HL-60 (cell line): ENCODE measurements at regions not wholly inside any gene's neighbourhood (a gene's known extent, or its start where the extent isn't known, plus 50 kb on each side); places are given as distances from the start of the nearest gene placed in this dataset.

Experiments used
- GABPA ChIP-seq: IDR thresholded peaks from 2 replicates; pipeline ENCODE4 v1.6.1; 2012; ENCODE audit warnings: low read depth
- POLR2AphosphoS5 ChIP-seq: IDR thresholded peaks from 2 replicates; pipeline ENCODE4 v1.6.1; 2012; ENCODE audit warnings: low read depth
- TF ChIP-seq, protein P1 (sequence below): IDR thresholded peaks from one replicate; pipeline ENCODE4 v1.5.1; 2011; ENCODE audit warnings: low read length, control low read depth, inconsistent platforms; ENCODE audit not compliant: insufficient read depth
- TF ChIP-seq, protein P2 (sequence below): IDR thresholded peaks from 2 replicates; pipeline ENCODE4 v1.6.1; 2012; ENCODE audit warnings: low read depth; ENCODE audit not compliant: insufficient replicate concordance

GRCh38 chr4:104881136-104881886 lies 265.4 kb upstream of the TET2 start:
- TF ChIP-seq, protein P1, sequence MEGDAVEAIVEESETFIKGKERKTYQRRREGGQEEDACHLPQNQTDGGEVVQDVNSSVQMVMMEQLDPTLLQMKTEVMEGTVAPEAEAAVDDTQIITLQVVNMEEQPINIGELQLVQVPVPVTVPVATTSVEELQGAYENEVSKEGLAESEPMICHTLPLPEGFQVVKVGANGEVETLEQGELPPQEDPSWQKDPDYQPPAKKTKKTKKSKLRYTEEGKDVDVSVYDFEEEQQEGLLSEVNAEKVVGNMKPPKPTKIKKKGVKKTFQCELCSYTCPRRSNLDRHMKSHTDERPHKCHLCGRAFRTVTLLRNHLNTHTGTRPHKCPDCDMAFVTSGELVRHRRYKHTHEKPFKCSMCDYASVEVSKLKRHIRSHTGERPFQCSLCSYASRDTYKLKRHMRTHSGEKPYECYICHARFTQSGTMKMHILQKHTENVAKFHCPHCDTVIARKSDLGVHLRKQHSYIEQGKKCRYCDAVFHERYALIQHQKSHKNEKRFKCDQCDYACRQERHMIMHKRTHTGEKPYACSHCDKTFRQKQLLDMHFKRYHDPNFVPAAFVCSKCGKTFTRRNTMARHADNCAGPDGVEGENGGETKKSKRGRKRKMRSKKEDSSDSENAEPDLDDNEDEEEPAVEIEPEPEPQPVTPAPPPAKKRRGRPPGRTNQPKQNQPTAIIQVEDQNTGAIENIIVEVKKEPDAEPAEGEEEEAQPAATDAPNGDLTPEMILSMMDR, result no peak
- TF ChIP-seq POLR2AphosphoS5 (no peak), GABPA (no peak)
- TF ChIP-seq, protein P2, sequence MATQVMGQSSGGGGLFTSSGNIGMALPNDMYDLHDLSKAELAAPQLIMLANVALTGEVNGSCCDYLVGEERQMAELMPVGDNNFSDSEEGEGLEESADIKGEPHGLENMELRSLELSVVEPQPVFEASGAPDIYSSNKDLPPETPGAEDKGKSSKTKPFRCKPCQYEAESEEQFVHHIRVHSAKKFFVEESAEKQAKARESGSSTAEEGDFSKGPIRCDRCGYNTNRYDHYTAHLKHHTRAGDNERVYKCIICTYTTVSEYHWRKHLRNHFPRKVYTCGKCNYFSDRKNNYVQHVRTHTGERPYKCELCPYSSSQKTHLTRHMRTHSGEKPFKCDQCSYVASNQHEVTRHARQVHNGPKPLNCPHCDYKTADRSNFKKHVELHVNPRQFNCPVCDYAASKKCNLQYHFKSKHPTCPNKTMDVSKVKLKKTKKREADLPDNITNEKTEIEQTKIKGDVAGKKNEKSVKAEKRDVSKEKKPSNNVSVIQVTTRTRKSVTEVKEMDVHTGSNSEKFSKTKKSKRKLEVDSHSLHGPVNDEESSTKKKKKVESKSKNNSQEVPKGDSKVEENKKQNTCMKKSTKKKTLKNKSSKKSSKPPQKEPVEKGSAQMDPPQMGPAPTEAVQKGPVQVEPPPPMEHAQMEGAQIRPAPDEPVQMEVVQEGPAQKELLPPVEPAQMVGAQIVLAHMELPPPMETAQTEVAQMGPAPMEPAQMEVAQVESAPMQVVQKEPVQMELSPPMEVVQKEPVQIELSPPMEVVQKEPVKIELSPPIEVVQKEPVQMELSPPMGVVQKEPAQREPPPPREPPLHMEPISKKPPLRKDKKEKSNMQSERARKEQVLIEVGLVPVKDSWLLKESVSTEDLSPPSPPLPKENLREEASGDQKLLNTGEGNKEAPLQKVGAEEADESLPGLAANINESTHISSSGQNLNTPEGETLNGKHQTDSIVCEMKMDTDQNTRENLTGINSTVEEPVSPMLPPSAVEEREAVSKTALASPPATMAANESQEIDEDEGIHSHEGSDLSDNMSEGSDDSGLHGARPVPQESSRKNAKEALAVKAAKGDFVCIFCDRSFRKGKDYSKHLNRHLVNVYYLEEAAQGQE, result no peak
